Right atrium auricular region (tissue), 2 donors: ENCODE measurements at regions not wholly inside any gene's neighbourhood (a gene's known extent, or its start where the extent isn't known, plus 50 kb on each side); places are given as distances from the start of the nearest gene placed in this dataset.

Experiments
- DNase-seq: peaks from one replicate; pipeline ENCODE4 v3.0.0-alpha.2; 2019; ENCODE audit warnings: low spot score
- H3K27ac ChIP-seq, 2 donors: fragments of 200-600 bp; sonication (generic); 1 replicate in 1 of 2; 2 replicates in 1 of 2; pipeline ENCODE4 v1.5.1; 2016 to 2019
- H3K27me3 ChIP-seq, 2 donors: fragments of 200-600 bp; sonication (generic); one replicate each; pipeline versions ENCODE4 v1.5.1 to v1.6.0; 2017 to 2019
- H3K36me3 ChIP-seq: fragments of 200-600 bp; sonication (generic); one replicate; pipeline ENCODE4 v1.5.1; 2016
- H3K4me1 ChIP-seq, 2 donors: fragments of 200-600 bp; sonication (generic); one replicate each; pipeline versions ENCODE4 v1.5.1 to v1.6.0; 2017 to 2019
- H3K4me3 ChIP-seq, 2 donors: fragments of 200-600 bp; sonication (generic); 1 replicate in 1 of 2; 2 replicates in 1 of 2; pipeline ENCODE4 v1.5.1; 2017 to 2019; ENCODE audit warnings: mild to moderate bottlenecking in 1 of 2, moderate library complexity in 1 of 2
- H3K9me3 ChIP-seq, 2 donors: fragments of 200-600 bp; sonication (generic); one replicate each; pipeline ENCODE4 v1.5.1; 2019
- TF ChIP-seq, protein P1 (sequence below), 2 donors: fragments of 200-600 bp; sonication (generic); IDR thresholded peaks; one replicate each; pipeline ENCODE4 v1.5.1; 2019; ENCODE audit warnings: antibody characterized with exemption in 2 of 2

DNA sequence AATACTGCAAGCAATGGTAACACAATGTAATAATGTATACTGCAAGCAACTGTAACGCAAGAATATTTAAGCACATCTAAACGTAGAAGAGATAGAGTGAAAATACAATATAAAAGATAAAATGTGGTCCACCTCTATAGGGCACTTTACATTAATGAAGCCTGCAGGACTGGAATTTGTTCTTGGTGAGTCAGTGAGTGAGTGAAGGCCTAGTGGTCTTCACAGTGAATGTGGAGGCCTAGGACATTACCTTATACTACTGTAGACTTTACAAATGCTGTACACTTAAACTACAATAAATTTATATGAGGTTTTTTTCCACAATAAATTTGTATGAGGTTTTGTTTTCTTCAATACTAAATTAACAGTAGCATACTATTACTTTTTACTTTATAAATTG is 287.4 kb upstream of the SNX7 start:
- H3K27me3 ChIP-seq: no peaks in the 10 kb centered on the region
- H3K36me3 ChIP-seq: no peaks in the 10 kb centered on the region
- no peak for DNase-seq
- H3K9me3 ChIP-seq: no peaks in the 10 kb centered on the region
- H3K4me1 ChIP-seq: no peaks in the 10 kb centered on the region
- TF ChIP-seq, protein P1, sequence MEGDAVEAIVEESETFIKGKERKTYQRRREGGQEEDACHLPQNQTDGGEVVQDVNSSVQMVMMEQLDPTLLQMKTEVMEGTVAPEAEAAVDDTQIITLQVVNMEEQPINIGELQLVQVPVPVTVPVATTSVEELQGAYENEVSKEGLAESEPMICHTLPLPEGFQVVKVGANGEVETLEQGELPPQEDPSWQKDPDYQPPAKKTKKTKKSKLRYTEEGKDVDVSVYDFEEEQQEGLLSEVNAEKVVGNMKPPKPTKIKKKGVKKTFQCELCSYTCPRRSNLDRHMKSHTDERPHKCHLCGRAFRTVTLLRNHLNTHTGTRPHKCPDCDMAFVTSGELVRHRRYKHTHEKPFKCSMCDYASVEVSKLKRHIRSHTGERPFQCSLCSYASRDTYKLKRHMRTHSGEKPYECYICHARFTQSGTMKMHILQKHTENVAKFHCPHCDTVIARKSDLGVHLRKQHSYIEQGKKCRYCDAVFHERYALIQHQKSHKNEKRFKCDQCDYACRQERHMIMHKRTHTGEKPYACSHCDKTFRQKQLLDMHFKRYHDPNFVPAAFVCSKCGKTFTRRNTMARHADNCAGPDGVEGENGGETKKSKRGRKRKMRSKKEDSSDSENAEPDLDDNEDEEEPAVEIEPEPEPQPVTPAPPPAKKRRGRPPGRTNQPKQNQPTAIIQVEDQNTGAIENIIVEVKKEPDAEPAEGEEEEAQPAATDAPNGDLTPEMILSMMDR (IDR thresholded peaks at IDR 0.05): no peak
- H3K4me3 ChIP-seq: no peak overlapping the region
- H3K27ac ChIP-seq: no peak overlapping the region

DNA sequence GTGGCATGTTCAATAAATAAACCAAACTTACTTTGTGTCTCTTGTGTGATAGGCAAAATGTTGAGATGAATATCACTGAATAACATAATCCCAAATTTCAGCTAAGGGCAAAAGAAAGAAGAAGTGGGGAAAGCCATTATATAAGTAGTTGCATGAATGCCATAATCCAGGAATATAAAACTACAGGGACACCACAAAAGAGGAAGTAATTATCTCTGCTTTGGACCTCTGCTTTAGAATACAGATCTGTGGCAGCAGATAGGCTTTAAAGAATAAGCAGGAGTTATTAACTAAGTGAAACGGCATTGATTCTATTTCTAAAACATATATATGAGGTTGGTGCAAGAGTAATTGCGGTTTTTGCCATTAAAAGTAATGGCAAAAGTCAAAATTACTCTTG is 288.5 kb upstream of the SNX7 start:
- TF ChIP-seq, protein P1 (IDR thresholded peaks at IDR 0.05): no peak
- no peak for DNase-seq
- no peaks in the 10 kb centered on the region for H3K4me1 ChIP-seq
- no peaks in the 10 kb centered on the region for H3K9me3 ChIP-seq
- H3K27ac ChIP-seq: no peak overlapping the region
- no peak overlapping the region for H3K4me3 ChIP-seq
- H3K27me3 ChIP-seq: no peaks in the 10 kb centered on the region
- H3K36me3 ChIP-seq: no peaks in the 10 kb centered on the region

DNA sequence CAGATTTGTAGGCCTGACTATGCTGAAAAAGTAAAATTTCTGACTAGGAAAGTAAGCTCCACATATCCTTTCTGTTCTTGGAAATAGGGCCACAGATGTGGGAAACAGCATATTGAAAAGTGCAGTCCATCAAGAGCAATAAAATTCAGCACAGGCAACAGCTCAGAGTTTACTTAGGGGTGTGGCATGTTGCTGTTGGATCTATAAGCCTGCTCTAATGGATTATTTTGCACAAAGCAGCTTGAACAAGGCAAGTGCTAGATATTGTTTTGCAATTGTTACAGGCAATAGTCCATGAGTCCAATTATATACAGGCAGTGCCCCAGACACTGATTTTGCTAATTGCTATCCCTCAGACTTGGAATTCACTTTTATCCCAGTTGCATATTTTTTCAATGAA is 289.8 kb upstream of the SNX7 start:
- Histone ChIP-seq H3K27me3 (no peaks in the 10 kb centered on the region), H3K4me3 (no peak overlapping the region), H3K4me1 (no peaks in the 10 kb centered on the region), H3K36me3 (no peaks in the 10 kb centered on the region), H3K27ac (no peak overlapping the region), H3K9me3 (no peaks in the 10 kb centered on the region)
- TF ChIP-seq, protein P1 (IDR thresholded peaks at IDR 0.05): no peak
- no peak for DNase-seq

DNA sequence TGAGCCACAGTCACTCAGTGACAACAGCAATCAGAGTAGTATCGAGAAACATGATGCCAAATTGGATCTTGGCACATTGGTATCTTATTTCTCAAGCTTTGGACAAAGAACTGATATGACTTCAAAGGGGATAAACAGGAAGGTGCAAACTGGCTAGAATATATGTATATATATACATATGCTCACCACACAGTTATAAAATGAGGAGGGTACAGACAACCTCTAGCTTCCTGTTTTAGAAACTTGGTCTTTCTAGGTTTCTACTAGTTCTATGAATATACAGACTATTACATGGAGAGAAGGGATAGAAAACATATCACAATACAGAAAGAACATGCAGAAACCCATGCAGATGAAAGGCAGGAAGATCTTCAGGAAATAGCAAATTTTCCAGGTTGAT is 292.1 kb upstream of the SNX7 start:
- no peaks in the 10 kb centered on the region for H3K4me1 ChIP-seq
- H3K36me3 ChIP-seq: no peaks in the 10 kb centered on the region
- TF ChIP-seq, protein P1 (IDR thresholded peaks at IDR 0.05): no peak
- no peaks in the 10 kb centered on the region for H3K9me3 ChIP-seq
- H3K27ac ChIP-seq: no peak overlapping the region
- H3K27me3 ChIP-seq: no peaks in the 10 kb centered on the region
- no peak for DNase-seq
- no peak overlapping the region for H3K4me3 ChIP-seq

DNA sequence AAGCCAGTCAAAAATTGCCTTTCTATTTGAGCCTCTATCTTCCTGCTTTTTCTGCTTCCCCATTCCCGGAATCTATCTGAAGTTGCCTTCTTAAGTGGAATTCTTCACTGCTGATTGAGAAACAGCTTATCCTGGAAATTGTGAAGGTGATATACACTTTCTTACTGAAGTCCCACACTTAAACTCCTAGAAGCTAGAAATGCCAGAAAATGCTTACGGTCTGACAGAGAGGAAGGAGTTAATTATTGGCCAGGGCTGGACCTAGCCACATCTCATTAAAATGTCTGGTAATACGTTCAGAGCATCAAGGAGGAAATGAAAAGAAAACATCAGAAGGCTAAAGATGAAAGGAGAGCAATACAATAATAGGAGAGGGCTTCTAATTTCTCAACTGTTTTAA is 292.5 kb upstream of the SNX7 start:
- H3K4me1 ChIP-seq: no peaks in the 10 kb centered on the region
- DNase-seq: no peak
- H3K4me3 ChIP-seq: no peak overlapping the region
- no peaks in the 10 kb centered on the region for H3K9me3 ChIP-seq
- H3K27ac ChIP-seq: no peak overlapping the region
- TF ChIP-seq, protein P1 (IDR thresholded peaks at IDR 0.05): no peak
- H3K27me3 ChIP-seq: no peaks in the 10 kb centered on the region
- no peaks in the 10 kb centered on the region for H3K36me3 ChIP-seq

DNA sequence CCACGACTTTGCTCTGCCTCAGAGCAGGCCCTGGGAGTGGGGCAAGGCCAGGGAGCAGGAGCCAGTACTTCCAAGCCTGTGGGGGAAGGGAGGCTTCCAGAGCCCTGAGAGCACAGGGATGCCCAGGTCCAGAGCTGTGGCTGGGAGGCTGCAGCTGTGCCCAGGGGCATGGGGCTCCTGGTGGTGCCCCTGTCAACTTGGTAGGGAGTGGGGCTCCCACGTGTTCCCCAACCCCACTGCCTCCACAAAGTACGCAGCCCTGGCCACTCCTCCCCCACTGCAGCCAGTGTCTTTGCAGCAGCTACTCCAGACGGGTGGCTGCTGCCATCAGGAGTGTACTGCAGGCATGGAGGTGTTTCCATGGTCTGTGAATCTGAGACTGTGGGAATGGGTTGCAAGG is 294.1 kb upstream of the SNX7 start:
- no peak for DNase-seq
- Histone ChIP-seq H3K4me3 (no peak overlapping the region), H3K27ac (no peak overlapping the region), H3K36me3 (no peaks in the 10 kb centered on the region), H3K9me3 (no peaks in the 10 kb centered on the region), H3K4me1 (no peaks in the 10 kb centered on the region), H3K27me3 (no peaks in the 10 kb centered on the region)
- TF ChIP-seq, protein P1 (IDR thresholded peaks at IDR 0.05): no peak
